SU-DHL-6 (cell line): ENCODE measurements at regions not wholly inside any gene's neighbourhood (a gene's known extent, or its start where the extent isn't known, plus 50 kb on each side); places are given as distances from the start of the nearest gene placed in this dataset.

Experiments
- CTCF ChIP-seq: fragments of 200-600 bp; sonication (generic); IDR thresholded peaks from one replicate; pipeline ENCODE4 v1.5.1; 2017; ENCODE audit warnings: antibody characterized with exemption, mild to moderate bottlenecking, low read length, moderate library complexity; ENCODE audit not compliant: insufficient read depth, poor library complexity, severe bottlenecking
- EZH2phosphoT487 ChIP-seq: fragments of 200-600 bp; sonication (generic), shearing (Covaris generic); conservative IDR thresholded peaks from 2 replicates; pipeline ENCODE4 v1.6.1; 2018; ENCODE audit warnings: mild to moderate bottlenecking, antibody characterized with exemption, low read length, moderate library complexity, mixed read lengths

GRCh38 chr15:26037369-26037768 lies 174.2 kb upstream of the ATP10A start:
- TF ChIP-seq CTCF (no peak), EZH2phosphoT487 (no peak)
